Activated B cell treated with CpG ODN at 0.5 μM for 24 hours (primary cell): ENCODE measurements at regions not wholly inside any gene's neighbourhood (a gene's known extent, or its start where the extent isn't known, plus 50 kb on each side); places are given as distances from the start of the nearest gene placed in this dataset.

ENCODE experiments used
- ATAC-seq: fragments of 200-7000 bp; cut with Tn5 transposase; one replicate; pipeline ENCODE4 v1.10.0; 2021; ENCODE audit warnings: low read depth, mild to moderate bottlenecking, moderate library complexity
- CTCF ChIA-PET: fragments of 350-600 bp; sonication (Branson Sonifier 250); formaldehyde crosslinking; loops from one replicate; lab custom pipeline; 2021; ENCODE audit warnings: antibody characterized with exemption; lab: Charles Lee
- POLR2A ChIA-PET: fragments of 350-600 bp; sonication (Branson Sonifier 250); formaldehyde crosslinking; loops from one replicate; lab custom pipeline; 2021; ENCODE audit warnings: antibody characterized with exemption; lab: Charles Lee
- DNase-seq: peaks from one replicate; pipeline ENCODE4 v3.0.0; 2022
- H3K27ac Mint-ChIP-seq: one replicate; pipeline ENCODE4 v1.8.0; 2020; ENCODE audit warnings: mixed read lengths
- H3K27me3 Mint-ChIP-seq: one replicate; pipeline ENCODE4 v1.8.0; 2021; ENCODE audit warnings: mixed read lengths
- H3K36me3 Mint-ChIP-seq: one replicate; pipeline ENCODE4 v1.8.0; 2021; ENCODE audit warnings: low read depth, mixed read lengths
- H3K4me1 Mint-ChIP-seq: one replicate; pipeline ENCODE4 v1.8.0; 2021; ENCODE audit warnings: mixed read lengths
- H3K4me3 Mint-ChIP-seq: one replicate; pipeline ENCODE4 v1.8.0; 2020; ENCODE audit warnings: mild to moderate bottlenecking, mixed read lengths
- H3K9me3 Mint-ChIP-seq: one replicate; pipeline ENCODE4 v1.8.0; 2020; ENCODE audit warnings: mixed read lengths
- CTCF ChIP-seq: fragments of 200-600 bp; IDR thresholded peaks from one replicate; pipeline ENCODE4 v1.8.0; 2022; ENCODE audit warnings: antibody characterized with exemption, mild to moderate bottlenecking
- intact Hi-C: fragments of 100-400 bp; cut with micrococcal nuclease; formaldehyde crosslinking; loops from one replicate; pipeline ENCODE4 v1.15.1; 2024

GRCh38 chr17:6915620-6916019, 80.2 kb upstream of the ALOX12 start:
- intact Hi-C loops = no loop called here
- DNase-seq = no peak
- no peak for ATAC-seq
- CTCF ChIA-PET = interaction anchor here (1.6 to 4.9 kb wide), 5 partner anchors 12 to 221 kb away, joined by 5 to 118 read pairs (median 9); partner anchors contain the start of gene BCL6B
- Mint-ChIP-seq H3K27ac (no peak overlapping the region), H3K27me3 (peaks cover 22% of the 10 kb centered on the region), H3K36me3 (no peaks in the 10 kb centered on the region), H3K4me1 (peaks cover 18% of the 10 kb centered on the region), H3K9me3 (no peaks in the 10 kb centered on the region), H3K4me3 (no peak overlapping the region)
- TF ChIP-seq CTCF = no peak
- POLR2A ChIA-PET = interaction anchor here (2.2 kb wide), 1 partner anchor 106 kb away, joined by 7 read pairs; no protein-coding TSS in a partner anchor

- ChIA-PET CTCF (interaction anchor here (2.1 kb wide), 1 partner anchor 85 kb away, joined by 6 read pairs; no protein-coding TSS in a partner anchor), POLR2A (no interaction called here)
- ATAC-seq = no peak
- Mint-ChIP-seq H3K9me3 (no peaks in the 10 kb centered on the region), H3K36me3 (no peaks in the 10 kb centered on the region), H3K4me1 (peaks cover 7% of the 10 kb centered on the region), H3K4me3 (no peak overlapping the region), H3K27me3 (peaks cover 11% of the 10 kb centered on the region), H3K27ac (no peak overlapping the region)
- intact Hi-C loops = no loop called here
- no peak for TF ChIP-seq CTCF
- no peak for DNase-seq
Measured at GRCh38 chr17:6919158-6919557, 76.7 kb upstream of the ALOX12 start.

- intact Hi-C loops = no loop called here
- H3K36me3 Mint-ChIP-seq = no peaks in the 10 kb centered on the region
- no peaks in the 10 kb centered on the region for H3K9me3 Mint-ChIP-seq
- peaks cover 2% of the 10 kb centered on the region for H3K4me1 Mint-ChIP-seq
- H3K27me3 Mint-ChIP-seq = peaks cover 6% of the 10 kb centered on the region
- DNase-seq (no peak), ATAC-seq (no peak)
- ChIA-PET CTCF (interaction anchor here (1.3 to 1.4 kb wide), 2 partner anchors 12 to 81 kb away, joined by 4 read pairs; no protein-coding TSS in a partner anchor), POLR2A (no interaction called here)
- H3K4me3 Mint-ChIP-seq = no peak overlapping the region
- no peak overlapping the region for H3K27ac Mint-ChIP-seq
- no peak for TF ChIP-seq CTCF
Measured at GRCh38 chr17:6923385-6923784, 72.5 kb upstream of the ALOX12 start.

- no peak for DNase-seq
- no peaks in the 10 kb centered on the region for H3K36me3 Mint-ChIP-seq
- no peak overlapping the region for H3K27ac Mint-ChIP-seq
- H3K27me3 Mint-ChIP-seq = peaks cover 6% of the 10 kb centered on the region
- ChIA-PET POLR2A (interaction anchor here (0.5 to 0.7 kb wide), 3 partner anchors 12 to 264 kb away, joined by 3 to 13 read pairs (median 4); no protein-coding TSS in a partner anchor), CTCF (no interaction called here)
- no peaks in the 10 kb centered on the region for H3K9me3 Mint-ChIP-seq
- TF ChIP-seq CTCF = no peak
- intact Hi-C loops = no loop called here
- H3K4me3 Mint-ChIP-seq = no peak overlapping the region
- H3K4me1 Mint-ChIP-seq = peaks cover 2% of the 10 kb centered on the region
- no peak for ATAC-seq
Measured at GRCh38 chr17:6924208-6924607, 71.6 kb upstream of the ALOX12 start.

GRCh38 chr17:6926667-6927066, 69.2 kb upstream of the ALOX12 start:
- TF ChIP-seq CTCF = no peak
- POLR2A ChIA-PET = no interaction called here
- Mint-ChIP-seq H3K4me1 (peaks cover 2% of the 10 kb centered on the region), H3K36me3 (no peaks in the 10 kb centered on the region), H3K4me3 (no peak overlapping the region), H3K27ac (no peak overlapping the region), H3K27me3 (peaks cover 11% of the 10 kb centered on the region), H3K9me3 (no peaks in the 10 kb centered on the region)
- ATAC-seq (no peak), DNase-seq (no peak)
- intact Hi-C loops = no loop called here
- CTCF ChIA-PET = interaction anchor here (0.6 to 1.0 kb wide), 2 partner anchors 14 to 79 kb away, joined by 3 read pairs; no protein-coding TSS in a partner anchor
